ENCODE measurements at regions not wholly inside any gene's neighbourhood (a gene's known extent, or its start where the extent isn't known, plus 50 kb on each side); places are given as distances from the start of the nearest gene placed in this dataset.

DNA sequence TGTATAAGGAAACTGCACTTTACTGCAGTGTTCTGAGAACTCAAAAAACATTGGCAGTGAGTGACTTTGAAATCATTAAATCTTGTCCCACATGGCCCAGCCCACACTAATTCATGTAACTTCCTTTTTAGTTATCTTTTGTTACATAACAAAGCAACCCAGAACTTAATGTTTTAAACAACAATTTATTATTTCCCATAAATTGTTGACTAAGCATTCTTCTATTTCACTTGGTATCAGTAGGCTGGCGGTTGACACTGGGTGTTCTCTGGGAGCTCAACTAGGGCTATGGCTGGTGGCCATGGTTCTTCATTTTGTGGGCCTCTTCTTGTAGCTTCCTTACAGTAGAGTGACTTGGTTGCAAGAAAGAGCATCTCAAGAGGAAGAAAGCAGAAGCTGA, 278.4 kb downstream of the RASEF start:
- TF ChIP-seq, protein P1, sequence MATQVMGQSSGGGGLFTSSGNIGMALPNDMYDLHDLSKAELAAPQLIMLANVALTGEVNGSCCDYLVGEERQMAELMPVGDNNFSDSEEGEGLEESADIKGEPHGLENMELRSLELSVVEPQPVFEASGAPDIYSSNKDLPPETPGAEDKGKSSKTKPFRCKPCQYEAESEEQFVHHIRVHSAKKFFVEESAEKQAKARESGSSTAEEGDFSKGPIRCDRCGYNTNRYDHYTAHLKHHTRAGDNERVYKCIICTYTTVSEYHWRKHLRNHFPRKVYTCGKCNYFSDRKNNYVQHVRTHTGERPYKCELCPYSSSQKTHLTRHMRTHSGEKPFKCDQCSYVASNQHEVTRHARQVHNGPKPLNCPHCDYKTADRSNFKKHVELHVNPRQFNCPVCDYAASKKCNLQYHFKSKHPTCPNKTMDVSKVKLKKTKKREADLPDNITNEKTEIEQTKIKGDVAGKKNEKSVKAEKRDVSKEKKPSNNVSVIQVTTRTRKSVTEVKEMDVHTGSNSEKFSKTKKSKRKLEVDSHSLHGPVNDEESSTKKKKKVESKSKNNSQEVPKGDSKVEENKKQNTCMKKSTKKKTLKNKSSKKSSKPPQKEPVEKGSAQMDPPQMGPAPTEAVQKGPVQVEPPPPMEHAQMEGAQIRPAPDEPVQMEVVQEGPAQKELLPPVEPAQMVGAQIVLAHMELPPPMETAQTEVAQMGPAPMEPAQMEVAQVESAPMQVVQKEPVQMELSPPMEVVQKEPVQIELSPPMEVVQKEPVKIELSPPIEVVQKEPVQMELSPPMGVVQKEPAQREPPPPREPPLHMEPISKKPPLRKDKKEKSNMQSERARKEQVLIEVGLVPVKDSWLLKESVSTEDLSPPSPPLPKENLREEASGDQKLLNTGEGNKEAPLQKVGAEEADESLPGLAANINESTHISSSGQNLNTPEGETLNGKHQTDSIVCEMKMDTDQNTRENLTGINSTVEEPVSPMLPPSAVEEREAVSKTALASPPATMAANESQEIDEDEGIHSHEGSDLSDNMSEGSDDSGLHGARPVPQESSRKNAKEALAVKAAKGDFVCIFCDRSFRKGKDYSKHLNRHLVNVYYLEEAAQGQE (IDR thresholded peaks at IDR 0.05; ENCODE audit: insufficient read depth in 1 of 2, low read depth in 2 of 2, low read length in 2 of 2), result no peak
- no peak for TF ChIP-seq SIN3A (IDR thresholded peaks at IDR 0.05; ENCODE audit: borderline replicate concordance, insufficient read depth, low read length)
- no peak for TF ChIP-seq POLR2AphosphoS5 (IDR thresholded peaks at IDR 0.05; ENCODE audit: low read depth, low read length)
- no peak for TF ChIP-seq TAF1 (IDR thresholded peaks at IDR 0.05; ENCODE audit: borderline replicate concordance, insufficient read depth, low read length)

All from PFSK-1 (cell line).